ENCODE measurements at regions not wholly inside any gene's neighbourhood (a gene's known extent, or its start where the extent isn't known, plus 50 kb on each side); places are given as distances from the start of the nearest gene placed in this dataset.

GRCh38 chr21:19010996-19011395 lies 607.4 kb upstream of the TMPRSS15 start:
- H3K9me3 ChIP-seq (ENCODE audit: control insufficient read depth in 1 of 2, insufficient read depth in 1 of 2, low read depth in 1 of 2, low read length in 2 of 2): peaks cover 25% of the 10 kb centered on the region in 2 experiments
- no peak overlapping the region for H3K4me2 ChIP-seq (ENCODE audit: low read length)
- no peaks in the 10 kb centered on the region for H3K4me1 ChIP-seq (ENCODE audit: control insufficient read depth in 1 of 2, insufficient read depth in 2 of 2, low read length in 2 of 2)
- ChIA-PET CTCF (no interaction called here), POLR2A (no interaction called here), RAD21 (ENCODE audit: low non-redundant PET in 1 of 2, low total read pairs in 2 of 2, uncharacterized antibody in 2 of 2, unreplicated experiment in 2 of 2) (no interaction called here)
- no peak overlapping the region for H3K9ac ChIP-seq (ENCODE audit: low read length)
- no peaks in the 10 kb centered on the region for H4K20me1 ChIP-seq (ENCODE audit: insufficient read depth)
- TF ChIP-seq SIN3A (IDR thresholded peaks at IDR 0.05; ENCODE audit: low read depth) (no peak), POLR2AphosphoS5 (IDR thresholded peaks at IDR 0.05; ENCODE audit: low read depth, low read length) (no peak), ZFX (IDR thresholded peaks at IDR 0.05) (no peak), MAX (IDR thresholded peaks at IDR 0.05) (no peak), POLR2A (IDR thresholded peaks at IDR 0.05; ENCODE audit: borderline replicate concordance, extremely low read depth, insufficient read depth, insufficient read length) (no peak), REST (IDR thresholded peaks at IDR 0.05; ENCODE audit: low read depth) (no peak), CEBPB (IDR thresholded peaks at IDR 0.05; ENCODE audit: low read depth) (no peak), CTCF (IDR thresholded peaks at IDR 0.05 in 2 of 3, conservative IDR thresholded peaks at IDR 0.05 in 1 of 3; ENCODE audit: borderline replicate concordance in 1 of 3, insufficient read depth in 1 of 3, low read depth in 2 of 3, low read length in 2 of 3) (no peak), ELF1 (IDR thresholded peaks at IDR 0.05; ENCODE audit: borderline replicate concordance, low read depth) (no peak), ATF3 (IDR thresholded peaks at IDR 0.05) (no peak), FOSL1 (IDR thresholded peaks at IDR 0.05; ENCODE audit: low read depth) (no peak), SRF (IDR thresholded peaks at IDR 0.05; ENCODE audit: low read depth) (no peak), TCF7L2 (IDR thresholded peaks at IDR 0.05; ENCODE audit: borderline replicate concordance, extremely low read depth, insufficient read depth, insufficient read length) (no peak), RAD21 (IDR thresholded peaks at IDR 0.05; ENCODE audit: low read depth) (no peak), SP1 (IDR thresholded peaks at IDR 0.05; ENCODE audit: low read depth) (no peak)
- H3K4me3 ChIP-seq (replicated peaks in 1 of 2; ENCODE audit: low read depth in 1 of 2, low read length in 2 of 2): no peak overlapping the region
- H3K9me2 ChIP-seq (ENCODE audit: insufficient read depth): no peaks in the 10 kb centered on the region
- DNase-seq (ENCODE audit: low read depth, low spot score) (no peak), ATAC-seq (no peak)
- no peak overlapping the region for H3K27ac ChIP-seq (ENCODE audit: low read depth, low read length)
- no peaks in the 10 kb centered on the region for H3K27me3 ChIP-seq (ENCODE audit: insufficient read depth, low read length)
- no TSS peak for BruUV-seq (replicated peaks)
- no peaks in the 10 kb centered on the region for H3K36me3 ChIP-seq (ENCODE audit: control insufficient read depth in 1 of 2, insufficient read depth in 2 of 2, low read length in 2 of 2)
- no peaks in the 10 kb centered on the region for H3K79me2 ChIP-seq (ENCODE audit: insufficient read depth, low read length)
- intact Hi-C loops (cut with micrococcal nuclease): no loop called here
- H2AFZ ChIP-seq (ENCODE audit: low read depth, low read length, poor library complexity, severe bottlenecking): no peak overlapping the region

Data from HCT116 (cell line).